HG03378 (cell line): ENCODE measurements at regions not wholly inside any gene's neighbourhood (a gene's known extent, or its start where the extent isn't known, plus 50 kb on each side); places are given as distances from the start of the nearest gene placed in this dataset.

Experiments
- ATAC-seq: cut with Tn5 transposase; IDR thresholded peaks from one replicate; pipeline ENCODE4 v1.9.1; 2021; ENCODE audit warnings: mild to moderate bottlenecking, moderate library complexity; ENCODE audit not compliant: unreplicated experiment

DNA sequence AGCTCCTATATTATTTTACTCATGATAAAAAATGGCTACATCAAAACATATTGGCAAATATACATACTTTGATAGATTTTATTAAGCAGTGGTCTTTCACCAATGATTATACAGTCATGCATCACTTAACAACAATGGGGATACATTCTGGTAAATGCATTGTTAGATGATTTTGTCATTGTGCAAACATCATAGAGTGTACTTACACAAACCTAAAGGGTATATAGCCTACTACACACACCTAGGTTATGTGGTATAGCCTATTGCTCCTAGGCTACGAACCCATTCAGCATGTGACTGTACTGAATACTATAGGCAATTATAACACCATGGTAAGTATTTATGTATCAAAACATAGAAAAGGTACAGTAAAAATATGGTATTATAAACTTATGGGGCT, 98.9 kb upstream of the IL6 start:
- no peak for ATAC-seq

DNA sequence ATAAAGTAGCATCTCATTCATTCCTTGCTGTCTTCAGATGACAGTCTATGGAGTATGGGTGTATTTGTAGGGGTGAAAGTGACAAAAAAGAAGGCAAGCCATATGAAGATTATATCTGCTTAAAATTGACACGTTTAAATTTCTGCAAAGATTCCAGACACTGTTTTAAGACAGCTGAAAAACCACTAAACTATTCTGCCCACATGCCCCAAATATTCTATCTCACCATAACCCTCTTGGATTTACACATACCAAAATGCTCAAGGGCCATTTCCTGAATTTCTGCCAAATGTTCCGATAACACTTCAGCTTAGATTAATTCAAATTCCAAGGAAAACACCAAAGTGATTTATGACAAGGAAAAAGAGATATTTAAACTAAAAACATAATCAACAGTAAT, 99.9 kb upstream of the IL6 start:
- no peak for ATAC-seq

DNA sequence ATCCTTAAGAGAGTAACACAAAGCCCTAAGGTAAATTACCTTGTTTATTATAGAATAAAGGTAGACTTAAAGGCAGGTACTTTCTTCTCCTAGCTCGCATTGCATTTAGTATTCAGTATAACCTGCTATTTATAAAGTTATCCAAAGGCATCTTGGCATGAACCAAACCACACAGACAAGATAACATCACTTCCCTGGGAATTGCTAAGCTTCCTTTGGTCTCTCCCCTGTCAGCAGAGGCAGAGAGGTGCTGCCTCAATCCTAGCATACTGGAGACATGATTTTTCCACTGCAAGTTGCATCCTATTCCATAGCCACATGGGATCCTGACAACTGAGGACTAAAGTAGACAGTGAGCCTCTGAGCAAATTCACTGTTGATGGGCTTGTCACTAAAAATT, 101.7 kb upstream of the IL6 start:
- no peak for ATAC-seq

DNA sequence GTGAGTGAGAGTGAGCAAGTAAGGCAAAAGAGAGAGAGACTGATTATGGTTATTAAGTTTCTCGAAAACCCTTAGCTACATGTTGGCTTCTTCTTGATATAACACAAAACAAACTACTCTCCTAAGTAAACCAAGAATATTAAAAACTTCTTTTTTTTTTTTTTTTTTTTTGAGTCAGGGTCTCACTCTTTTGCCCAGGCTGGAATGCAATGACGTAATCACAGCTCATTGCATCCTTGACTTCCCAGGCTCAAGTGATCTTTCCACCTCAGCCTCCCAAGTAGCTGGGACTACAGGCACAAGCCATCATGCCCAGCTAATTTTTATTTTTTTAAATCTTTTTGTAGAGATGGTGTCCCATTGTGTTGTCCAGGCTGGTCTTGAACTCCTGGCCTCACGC, 102.2 kb upstream of the IL6 start:
- no peak for ATAC-seq

DNA sequence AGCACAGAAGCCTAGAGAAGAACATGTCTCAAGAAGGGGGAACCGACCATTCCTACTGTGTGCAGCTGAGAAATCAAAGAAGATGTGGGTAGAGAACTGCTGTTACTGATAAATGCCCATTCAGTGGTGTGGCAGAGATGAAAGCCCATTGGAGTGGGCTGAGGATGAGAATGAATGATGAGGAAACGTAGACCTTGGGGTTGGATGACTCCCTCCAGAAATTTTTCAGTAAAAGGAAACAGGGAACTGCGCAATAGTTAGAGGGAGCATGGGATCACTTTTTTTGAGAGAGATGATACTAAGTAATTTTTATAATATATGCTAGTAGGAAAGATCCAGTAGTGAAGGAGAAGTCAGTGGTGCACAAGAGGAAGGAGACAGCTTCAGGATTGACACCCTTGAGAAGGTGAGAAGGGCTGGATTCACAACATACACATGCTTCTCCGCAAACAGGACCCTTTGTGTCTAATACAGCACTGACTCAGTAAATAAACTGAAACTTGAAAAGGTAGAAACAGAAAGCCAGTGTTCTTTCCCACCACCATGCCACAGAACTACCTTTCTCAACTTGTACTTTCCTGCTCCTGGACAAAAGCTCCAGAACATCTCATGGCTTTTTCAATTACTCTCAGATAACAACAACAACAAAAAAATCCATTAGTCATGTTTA, 104.7 kb upstream of the IL6 start:
- no peak for ATAC-seq

DNA sequence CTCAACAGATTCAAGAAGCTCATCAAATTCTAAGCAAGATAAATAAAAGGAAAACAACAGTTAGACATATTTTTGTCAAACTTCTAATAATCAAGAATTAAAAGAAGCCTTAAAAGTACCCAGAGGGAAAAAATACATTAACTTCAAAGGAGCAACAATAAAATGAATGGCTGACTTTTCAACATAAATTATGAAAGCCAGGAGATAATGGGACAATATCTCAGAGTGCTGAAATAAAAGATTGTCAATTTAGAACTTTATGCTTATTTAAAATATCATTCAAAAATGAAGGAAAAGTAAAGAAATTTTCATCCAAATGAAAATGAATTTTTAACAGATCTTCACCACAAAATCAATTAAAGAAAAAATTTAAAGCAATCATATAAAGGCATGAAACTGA, 108.5 kb upstream of the IL6 start:
- no peak for ATAC-seq

DNA sequence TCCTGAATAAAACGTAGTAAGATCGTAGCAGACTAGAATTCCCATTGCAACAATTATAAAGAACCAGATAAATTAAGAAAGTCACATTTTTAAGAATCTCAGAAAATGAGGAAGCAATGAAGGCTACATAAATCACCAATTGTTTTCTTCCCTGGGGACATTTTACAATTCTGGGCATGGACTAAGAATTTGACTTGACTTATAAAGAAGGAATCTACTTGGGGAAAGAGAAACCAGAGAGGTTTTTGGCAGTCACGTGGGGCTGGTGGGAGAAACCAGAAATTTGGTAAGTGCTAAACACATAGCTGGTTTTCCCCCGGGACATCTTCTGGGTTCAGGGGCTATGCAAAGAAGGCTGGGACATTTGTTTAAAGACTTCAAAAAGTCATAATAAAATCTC, 109.8 kb upstream of the IL6 start:
- no peak for ATAC-seq

DNA sequence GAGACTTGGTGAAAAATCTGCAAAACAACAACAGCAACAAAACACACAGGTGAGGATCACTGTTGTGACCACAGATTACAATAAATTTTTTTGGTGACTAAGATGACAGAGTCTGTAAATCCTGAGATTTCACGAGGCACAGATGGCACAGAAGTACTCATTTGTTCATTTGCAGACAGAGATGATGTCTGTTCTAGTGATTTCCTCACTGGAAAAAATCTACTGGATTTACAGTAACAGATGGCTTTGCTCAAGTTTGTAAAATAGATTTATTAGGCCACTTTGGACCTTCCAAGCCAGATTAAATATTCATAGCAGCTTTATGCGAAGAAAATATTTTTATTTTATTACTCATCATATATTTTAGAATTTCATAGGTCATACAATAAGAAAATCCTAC, 113.5 kb upstream of the IL6 start:
- ATAC-seq: no peak

DNA sequence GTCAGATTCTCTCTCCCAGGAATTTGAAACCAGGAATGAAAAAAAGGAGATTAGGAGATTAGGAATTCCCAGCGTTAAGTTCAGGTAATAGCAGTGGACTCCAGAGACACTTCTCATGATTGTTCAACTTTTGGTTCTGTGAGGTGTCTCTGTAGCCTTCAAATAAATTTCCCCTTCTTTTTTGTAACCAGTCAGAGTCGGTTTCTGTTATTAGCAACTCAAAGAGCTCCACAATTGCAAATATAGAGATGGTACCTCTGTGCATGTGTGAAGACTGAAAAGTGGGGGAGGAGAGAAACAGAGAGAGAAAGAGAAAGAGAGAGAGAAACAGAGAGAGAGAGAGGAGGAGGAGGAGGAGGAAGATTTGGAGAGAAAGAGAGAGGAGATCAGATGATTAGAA, 112.8 kb upstream of the STEAP1B start:
- ATAC-seq: no peak

DNA sequence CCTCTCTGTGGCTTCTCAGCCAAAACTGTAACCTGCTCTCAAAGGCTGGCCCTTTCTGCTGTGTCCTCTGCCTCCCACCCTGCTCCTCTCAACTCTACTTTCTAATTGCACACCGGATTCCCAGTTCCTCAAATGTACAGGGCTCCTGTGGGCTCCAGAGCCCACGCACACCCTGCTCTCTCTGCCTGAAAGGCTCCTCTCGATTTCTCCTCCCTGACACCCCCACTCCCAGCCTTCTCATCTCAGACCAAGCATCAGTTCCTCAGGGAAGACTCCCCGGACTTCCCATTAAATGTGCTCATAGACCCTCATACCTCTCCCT, 111.7 kb upstream of the STEAP1B start:
- no peak for ATAC-seq

DNA sequence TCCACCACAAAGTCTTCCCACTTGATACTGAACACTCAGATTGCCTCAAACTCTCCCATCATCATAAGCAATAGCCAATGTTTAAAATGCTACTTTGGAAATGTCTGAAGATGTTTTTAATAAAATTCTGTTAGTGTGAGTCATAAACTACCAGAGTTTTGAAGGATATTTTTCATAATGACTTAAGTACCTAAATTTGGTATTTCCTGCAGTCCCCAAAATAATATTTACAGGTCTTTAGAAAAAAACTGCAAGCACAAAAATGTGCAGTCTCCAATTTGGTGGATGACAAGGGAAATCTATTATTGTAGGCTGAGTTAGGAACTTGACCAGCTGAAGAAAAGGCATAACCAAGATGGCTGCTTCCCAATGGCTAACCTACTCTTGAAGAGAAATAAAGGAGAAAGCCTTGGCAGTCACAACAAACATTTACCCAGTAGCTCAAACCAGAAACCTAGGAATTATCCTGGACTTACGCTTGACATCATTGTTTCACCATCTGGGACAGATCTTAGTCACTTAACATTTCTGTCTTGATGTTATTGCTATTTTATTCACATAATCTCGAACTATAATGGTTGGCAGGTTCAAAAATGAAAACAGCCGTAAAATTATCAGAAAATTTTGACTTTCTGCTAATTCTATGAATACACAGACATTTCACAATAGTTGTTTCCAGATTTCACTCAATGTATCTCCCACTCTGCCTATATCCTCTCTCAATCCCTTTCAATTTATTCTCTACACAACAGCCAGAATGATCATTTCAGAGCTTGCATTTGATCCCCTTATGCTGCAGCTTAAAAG, 111.2 kb upstream of the STEAP1B start:
- ATAC-seq: no peak

DNA sequence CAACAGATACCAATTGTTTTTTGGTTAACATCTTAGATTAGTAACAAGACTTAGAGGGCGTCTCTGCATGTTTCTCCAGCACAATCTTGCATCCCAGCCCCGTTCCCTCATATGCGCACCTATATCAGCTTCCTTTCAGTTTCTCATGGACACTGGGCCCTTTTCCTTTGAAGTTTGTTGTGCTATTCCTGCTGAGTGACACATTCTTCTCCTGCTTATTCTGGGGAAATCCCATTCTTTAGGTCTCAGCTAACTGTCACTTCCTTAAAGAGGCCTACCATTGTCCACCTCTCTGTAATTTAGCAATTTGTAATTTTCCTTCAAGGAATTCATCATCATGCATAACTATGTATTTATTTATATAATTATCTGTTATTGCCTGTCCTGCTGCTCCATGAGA, 110.3 kb upstream of the STEAP1B start:
- ATAC-seq: no peak

DNA sequence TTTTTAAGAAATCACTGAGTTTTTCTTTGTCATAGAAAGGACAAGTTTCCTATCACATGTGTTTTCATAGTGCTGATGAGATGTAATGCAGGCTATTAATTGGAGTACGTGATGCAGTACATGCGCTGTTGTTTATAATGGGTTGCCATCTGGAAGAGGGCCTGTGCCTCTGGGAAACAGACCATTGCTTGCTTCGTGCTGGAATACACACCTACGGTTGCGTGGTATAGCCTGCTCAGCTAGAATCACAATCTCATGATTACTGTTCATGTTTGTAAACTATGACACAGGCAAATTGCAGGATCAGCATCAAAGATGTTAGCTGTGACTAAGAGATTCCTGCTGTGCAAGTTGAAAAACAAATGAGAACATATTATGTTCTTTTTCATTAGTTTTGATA, 107.2 kb upstream of the STEAP1B start:
- ATAC-seq: no peak

DNA sequence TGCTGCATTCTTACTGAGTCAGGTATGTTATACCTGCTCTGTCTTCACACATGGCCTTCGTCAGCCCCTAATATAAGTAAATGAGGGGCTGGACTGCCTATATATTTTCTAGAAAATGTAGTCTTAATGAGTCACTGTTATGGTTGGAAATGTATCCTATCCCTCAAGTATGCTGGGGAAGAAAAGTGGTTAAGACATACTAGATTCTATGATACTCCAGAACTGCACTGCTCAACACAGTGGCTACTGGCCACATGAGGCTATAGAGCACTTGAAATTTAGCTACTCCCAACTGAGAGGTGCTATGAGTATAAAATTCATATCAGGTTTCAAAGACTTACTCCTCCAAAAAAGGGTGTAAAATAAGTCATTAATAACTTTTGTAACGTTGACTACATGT, 104.3 kb upstream of the STEAP1B start:
- ATAC-seq: no peak

DNA sequence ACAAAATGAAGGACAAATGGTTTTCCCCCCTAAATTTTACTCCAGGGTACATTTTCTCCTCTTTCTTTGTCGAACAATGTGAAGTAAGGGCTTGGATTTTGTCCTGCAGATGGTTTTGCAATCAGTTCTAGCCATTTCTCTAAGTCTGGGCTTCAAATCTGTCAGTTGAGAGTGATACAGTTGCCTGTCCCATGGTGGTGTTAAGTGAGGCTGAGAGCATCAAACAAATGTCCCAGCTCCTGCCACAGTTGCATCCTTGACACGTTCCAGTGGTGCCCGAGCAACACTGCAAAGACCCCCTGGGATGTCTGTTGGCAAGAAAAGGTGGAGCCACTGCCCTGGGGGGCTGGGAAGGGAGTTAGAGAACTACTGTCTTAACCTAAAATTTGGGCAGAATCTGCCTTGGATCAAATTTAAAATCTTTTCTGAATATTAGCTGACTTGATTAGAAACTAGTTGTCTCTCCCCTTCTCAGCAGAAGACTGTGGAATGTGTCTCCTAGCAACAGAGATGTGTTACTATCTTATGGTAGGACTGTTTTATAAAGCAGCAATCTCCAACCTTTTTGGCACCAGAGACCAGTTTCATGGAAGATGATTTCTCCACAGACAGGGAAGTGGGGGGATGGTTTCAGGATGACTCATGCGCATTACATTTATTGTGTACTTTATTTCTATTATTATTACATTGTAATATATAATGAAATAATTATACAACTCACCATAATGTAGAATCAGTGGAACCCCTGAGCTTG, 102.0 kb upstream of the STEAP1B start:
- no peak for ATAC-seq

DNA sequence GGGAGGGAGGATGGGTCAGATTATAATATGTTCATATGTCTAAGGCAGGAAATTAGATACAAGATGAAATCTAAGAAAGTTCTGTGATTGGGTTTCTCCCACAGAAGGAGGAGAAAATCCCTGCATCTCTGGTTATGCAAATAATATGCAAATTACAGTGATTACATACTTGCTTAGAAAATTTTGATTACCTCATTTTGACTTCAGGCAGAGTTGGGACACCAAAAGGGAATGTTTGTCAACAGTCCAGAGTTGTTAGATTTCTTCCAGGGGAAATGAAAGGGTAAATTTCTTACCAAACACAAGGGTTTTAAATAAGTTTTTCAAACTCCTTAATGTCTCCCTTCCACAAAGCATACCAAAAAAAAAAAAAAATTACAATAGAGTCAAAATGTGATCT, 101.4 kb upstream of the STEAP1B start:
- ATAC-seq: no peak

DNA sequence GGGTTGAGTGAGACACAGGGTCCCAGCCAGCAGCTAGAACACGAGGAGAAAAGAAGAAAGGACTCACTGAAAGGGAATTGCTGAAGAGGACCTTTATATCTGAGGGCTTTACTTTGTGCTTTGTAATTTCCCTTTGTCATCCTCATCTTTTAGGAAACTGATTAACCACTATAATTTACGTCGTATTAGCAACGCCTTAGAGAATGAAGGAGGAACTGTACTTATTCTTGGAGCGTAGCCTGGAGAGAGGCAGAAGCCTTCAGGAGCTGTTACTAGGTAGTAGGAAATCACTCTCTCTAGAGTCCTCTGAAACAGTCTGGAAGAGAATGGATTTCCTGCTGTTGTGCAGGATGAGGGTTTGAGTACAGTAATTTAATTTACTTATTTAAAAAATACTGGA, 101.0 kb upstream of the STEAP1B start:
- ATAC-seq: no peak

DNA sequence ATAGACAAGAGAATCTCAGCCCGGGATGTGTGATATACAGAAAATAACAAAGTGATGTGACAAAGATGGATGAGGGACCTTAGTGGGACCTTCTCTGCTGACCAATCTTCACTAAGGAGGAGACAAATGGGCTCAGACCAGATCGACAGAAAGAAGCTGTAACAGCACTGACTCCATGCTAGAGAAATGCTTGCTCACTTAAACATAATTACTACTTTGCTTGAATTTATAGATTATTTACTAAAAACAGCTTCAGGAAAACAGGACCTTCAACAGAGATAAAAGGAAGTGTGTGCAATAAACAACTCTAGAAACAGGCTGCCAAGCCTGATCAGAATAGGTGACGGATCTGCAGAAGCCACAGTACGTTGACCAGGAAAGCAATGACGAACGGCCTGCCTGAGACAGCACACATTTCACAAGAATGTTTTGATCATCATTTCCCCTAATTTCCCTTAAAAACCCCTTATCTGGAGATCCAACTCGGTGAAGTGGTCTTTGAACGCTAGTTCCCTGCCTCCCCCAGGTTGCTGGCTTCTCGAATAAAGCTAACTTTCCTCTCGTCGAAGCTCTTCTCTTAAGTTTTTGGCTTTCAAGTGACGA, 98.4 kb upstream of the STEAP1B start:
- no peak for ATAC-seq

DNA sequence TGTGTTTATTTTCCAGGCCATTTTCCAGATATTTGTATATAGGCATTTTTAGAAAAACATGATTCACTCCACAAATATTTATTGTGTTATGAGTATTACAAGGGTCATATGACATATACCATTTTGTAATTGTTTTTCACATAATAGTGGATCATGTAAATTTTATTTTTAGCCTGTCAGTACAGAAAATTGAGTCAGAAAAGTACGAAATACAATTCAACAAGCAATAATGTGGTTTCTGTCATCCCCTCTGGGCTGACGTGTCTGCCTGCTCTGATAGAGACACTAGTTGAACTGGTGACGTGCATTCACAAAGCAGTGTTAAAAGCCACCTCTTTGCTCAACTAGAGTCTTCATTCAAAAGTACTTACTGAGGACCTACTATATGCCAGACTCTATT, 97.9 kb upstream of the STEAP1B start:
- ATAC-seq: no peak

DNA sequence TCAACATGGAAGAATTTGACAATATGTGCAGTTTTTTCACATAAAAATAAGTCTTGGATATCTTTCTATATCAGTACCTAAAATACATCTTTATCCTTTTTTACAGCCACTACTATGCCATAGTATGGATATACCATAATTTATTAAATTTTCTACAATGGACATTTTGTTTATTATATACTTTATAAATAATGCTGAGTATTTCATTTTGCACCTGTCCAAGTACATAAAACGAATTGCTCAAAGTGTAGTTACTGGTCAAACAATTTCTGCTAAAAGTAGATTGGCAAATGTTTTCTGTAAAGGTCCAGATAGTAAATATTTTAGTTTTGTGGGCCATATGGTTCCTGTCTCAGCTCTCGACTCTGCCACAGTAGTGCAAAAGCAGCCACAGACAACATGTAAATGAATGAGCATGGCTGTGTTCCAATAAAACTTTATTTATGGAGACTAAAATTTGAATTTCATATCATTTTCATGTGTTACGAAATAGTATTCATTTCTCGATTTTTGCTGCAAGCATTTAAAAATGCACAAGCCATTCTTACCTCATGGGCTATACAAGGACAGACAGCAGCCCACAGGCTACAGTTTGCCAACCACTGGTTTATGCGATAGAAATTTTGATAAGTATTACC, 96.9 kb upstream of the STEAP1B start:
- no peak for ATAC-seq

DNA sequence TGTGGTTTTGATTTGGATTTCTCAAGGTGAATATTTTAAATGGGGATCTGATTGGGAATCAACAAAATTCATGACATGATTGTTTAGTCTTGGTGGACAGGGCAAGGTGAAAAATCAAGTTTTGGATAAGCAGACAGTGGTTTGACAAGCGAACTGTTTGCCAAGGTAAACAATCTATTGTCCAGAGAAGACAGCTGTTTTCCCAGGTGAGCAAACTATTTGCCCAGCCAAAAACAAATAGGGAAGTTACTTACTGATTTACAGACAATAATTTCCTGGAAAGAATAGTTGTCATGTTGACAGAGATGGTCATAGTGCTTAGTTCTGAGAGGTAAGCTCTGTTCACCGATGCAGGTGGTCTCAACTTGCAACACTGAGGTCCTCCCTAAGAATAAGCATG, 94.0 kb upstream of the STEAP1B start:
- ATAC-seq: no peak
